Left lung (tissue), 4 donors: ENCODE measurements at regions not wholly inside any gene's neighbourhood (a gene's known extent, or its start where the extent isn't known, plus 50 kb on each side); places are given as distances from the start of the nearest gene placed in this dataset.
"Not testable (repeated sequence)": the region's sequence is repeated elsewhere in the genome, so short reads cannot be mapped to it uniquely, and the experiment has no call there.

ENCODE experiments used
- ATAC-seq: fragments of 200-7000 bp; cut with Tn5 transposase; one replicate; pipeline ENCODE4 v1.9.1; 2020; ENCODE audit warnings: moderate library complexity
- DNase-seq, 4 donors: peaks; one replicate each; pipeline ENCODE4 v3.0.0-alpha.2; 2013 to 2020
- H3K27ac ChIP-seq, 2 donors: fragments of 200-600 bp; sonication (generic) in 1 of 2; one replicate each; pipeline versions ENCODE4 v1.5.0 to v1.8.0; 2020 to 2021
- H3K27me3 ChIP-seq, 2 donors: fragments of 200-600 bp; sonication (generic) in 1 of 2; one replicate each; pipeline versions ENCODE4 v1.5.0 to v1.8.0; 2020 to 2021
- H3K36me3 ChIP-seq, 2 donors: fragments of 200-600 bp; sonication (generic) in 1 of 2; one replicate each; pipeline versions ENCODE4 v1.5.0 to v1.8.0; 2020 to 2021
- H3K4me1 ChIP-seq, 2 donors: fragments of 200-600 bp; one replicate each; pipeline ENCODE4 v1.8.0; 2021
- H3K4me3 ChIP-seq, 2 donors: fragments of 200-600 bp; sonication (generic) in 1 of 2; one replicate each; pipeline versions ENCODE4 v1.5.0 to v1.8.0; 2020 to 2021; ENCODE audit warnings: mild to moderate bottlenecking in 1 of 2
- H3K9me3 ChIP-seq, 2 donors: fragments of 200-600 bp; sonication (generic) in 1 of 2; one replicate each; pipeline versions ENCODE4 v1.5.0 to v1.8.0; 2020 to 2021
- intact Hi-C, 2 donors: fragments of 100-400 bp; cut with DNase I; formaldehyde crosslinking; loops; one replicate each; pipeline versions ENCODE4 v1.11.2 to v1.14.2; 2022
- TF ChIP-seq, protein P1 (sequence below), 2 donors: fragments of 200-600 bp; sonication (generic) in 1 of 2; IDR thresholded peaks; one replicate each; pipeline versions ENCODE4 v1.5.0 to v1.8.0; 2021; ENCODE audit warnings: antibody characterized with exemption in 2 of 2
- donor health status: DM: no; HTN: yes; CAD: no.
- donor health status: DM: no; HTN: no; CAD: no.

DNA sequence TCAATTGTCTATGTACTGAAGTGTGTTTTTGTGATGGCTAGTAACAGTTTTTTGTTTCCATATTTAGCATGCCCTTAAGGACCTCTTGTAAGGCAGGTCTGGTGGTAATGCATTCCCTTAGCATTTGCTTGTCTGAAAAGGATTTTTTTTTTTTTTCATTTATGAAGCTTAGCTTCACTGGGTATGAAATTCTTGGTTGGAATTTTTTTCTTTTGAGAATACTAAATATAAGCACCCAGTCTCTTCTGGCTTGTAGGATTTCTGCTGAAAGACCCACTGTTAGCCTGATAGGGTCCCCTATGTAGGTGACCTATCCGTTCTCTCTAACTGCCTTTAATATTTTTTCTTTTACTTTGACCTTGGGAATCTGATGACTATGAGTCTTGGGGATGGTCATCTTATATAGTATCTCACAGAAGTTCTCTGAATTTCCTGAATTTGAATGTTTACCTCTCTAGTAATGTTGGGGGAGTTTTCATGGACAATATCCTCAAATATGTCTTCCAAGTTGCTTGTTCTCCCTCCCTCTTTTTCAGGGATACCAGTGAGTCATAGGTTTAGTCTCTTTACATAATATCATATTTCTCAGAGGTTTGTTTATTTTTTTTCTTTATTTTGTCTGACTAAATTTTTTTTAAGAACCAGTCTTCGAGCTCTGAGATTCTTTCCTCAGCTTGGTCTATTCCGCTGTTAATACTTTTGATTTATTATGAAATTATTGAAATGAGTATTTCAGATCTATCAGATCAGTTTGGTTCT is 157.1 kb upstream of the PGRMC2 start:
- no peak for DNase-seq
- H3K4me3 ChIP-seq, result no peak overlapping the region
- H3K9me3 ChIP-seq, result peaks cover 0 to 37% of the 10 kb centered on the region in 2 donors
- ATAC-seq, result no peak
- no peak overlapping the region for H3K27ac ChIP-seq
- no peaks in the 10 kb centered on the region for H3K4me1 ChIP-seq
- no peaks in the 10 kb centered on the region for H3K27me3 ChIP-seq
- TF ChIP-seq, protein P1, sequence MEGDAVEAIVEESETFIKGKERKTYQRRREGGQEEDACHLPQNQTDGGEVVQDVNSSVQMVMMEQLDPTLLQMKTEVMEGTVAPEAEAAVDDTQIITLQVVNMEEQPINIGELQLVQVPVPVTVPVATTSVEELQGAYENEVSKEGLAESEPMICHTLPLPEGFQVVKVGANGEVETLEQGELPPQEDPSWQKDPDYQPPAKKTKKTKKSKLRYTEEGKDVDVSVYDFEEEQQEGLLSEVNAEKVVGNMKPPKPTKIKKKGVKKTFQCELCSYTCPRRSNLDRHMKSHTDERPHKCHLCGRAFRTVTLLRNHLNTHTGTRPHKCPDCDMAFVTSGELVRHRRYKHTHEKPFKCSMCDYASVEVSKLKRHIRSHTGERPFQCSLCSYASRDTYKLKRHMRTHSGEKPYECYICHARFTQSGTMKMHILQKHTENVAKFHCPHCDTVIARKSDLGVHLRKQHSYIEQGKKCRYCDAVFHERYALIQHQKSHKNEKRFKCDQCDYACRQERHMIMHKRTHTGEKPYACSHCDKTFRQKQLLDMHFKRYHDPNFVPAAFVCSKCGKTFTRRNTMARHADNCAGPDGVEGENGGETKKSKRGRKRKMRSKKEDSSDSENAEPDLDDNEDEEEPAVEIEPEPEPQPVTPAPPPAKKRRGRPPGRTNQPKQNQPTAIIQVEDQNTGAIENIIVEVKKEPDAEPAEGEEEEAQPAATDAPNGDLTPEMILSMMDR (IDR thresholded peaks at IDR 0.05), result no peak
- intact Hi-C loops, result no loop called here
- H3K36me3 ChIP-seq, result no peaks in the 10 kb centered on the region

DNA sequence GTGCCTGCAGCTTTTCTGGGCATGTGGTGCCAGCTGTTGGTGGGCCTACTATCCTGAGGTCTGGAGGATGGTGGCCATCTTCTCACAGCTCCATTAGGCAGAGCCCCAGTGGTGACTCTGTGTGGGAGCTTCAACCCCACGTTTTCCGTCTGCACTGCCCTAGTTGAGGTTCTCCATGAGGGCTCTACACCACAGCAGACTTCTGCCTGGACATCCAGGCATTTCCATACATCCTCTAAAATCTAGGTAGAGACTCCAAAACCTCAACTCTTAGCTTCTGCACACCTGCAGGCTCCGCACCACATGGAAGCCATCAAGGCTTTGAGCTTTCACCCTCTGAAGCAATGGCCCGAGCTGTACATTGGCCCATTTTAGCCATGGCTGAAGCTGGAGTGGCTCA is 153.3 kb upstream of the PGRMC2 start:
- no peak for DNase-seq
- intact Hi-C loops, result no loop called here

DNA sequence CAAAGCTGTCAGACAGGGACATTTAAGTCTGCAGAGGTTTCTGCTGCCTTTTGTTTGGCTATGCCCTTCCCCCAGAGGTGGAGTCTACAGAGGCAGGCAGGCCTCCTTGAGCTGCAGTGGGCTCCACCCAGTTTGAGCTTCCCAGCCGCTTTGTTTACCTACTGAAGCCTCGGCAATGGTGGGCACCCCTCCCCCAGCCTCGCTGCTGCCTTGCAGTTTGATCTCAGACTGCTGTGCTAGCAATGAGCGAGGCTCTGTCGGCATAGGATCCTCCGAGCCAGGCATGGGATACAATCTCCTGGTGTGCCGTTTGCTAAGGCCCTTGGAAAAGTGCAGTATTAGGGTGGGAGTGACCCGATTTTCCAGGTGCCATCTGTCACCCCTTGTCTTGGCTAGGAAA is 149.4 kb upstream of the PGRMC2 start:
- H3K9me3 ChIP-seq, result peaks cover 0 to 16% of the 10 kb centered on the region in 2 donors
- H3K27me3 ChIP-seq, ATAC-seq, H3K4me3 ChIP-seq, DNase-seq, H3K27ac ChIP-seq, H3K4me1 ChIP-seq, H3K36me3 ChIP-seq, intact Hi-C loops: not testable (repeated sequence)

More for the DNA sequence above, 153.3 kb upstream of the PGRMC2 start:
- Histone ChIP-seq H3K4me3 (no peak overlapping the region), H3K4me1 (no peaks in the 10 kb centered on the region), H3K27me3 (no peaks in the 10 kb centered on the region), H3K27ac (no peak overlapping the region), H3K36me3 (no peaks in the 10 kb centered on the region), H3K9me3 (peaks cover 0 to 42% of the 10 kb centered on the region in 2 donors)
- TF ChIP-seq, protein P1 (IDR thresholded peaks at IDR 0.05), result no peak
- ATAC-seq, result no peak

DNA sequence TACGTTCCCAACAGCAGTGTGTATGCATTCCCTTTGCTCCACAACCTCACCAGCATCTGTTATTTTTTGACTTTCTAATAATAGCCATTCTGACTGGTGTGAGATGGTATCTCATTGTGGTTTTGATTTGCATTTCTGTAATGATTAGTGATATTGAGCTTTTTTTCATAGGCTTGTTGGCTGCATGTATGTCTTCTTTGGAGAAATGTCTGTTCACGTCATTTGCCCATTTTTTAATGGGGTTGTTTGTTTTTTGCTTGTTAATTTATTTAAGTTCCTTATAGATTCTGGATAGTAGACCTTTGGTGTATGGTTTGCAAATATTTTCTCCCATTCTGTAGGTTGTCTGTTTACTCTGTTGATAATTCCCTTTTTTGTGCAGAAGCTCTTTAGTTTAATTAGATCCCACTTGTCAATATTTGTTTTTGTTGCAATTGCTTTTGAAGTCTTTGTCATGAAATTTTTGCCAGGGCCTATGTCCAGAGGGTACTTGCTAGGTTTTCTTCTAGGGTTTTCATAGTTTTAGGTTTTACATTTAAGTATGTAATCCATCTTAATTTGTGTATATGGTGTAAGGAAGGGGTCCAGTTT is 141.5 kb upstream of the PGRMC2 start:
- intact Hi-C loops, H3K9me3 ChIP-seq, H3K36me3 ChIP-seq, DNase-seq, H3K4me1 ChIP-seq, H3K27me3 ChIP-seq, ATAC-seq, H3K27ac ChIP-seq: not testable (repeated sequence)
- peak overlapping the region in 1 of 2 donors; percentile 36 for H3K4me3 ChIP-seq

DNA sequence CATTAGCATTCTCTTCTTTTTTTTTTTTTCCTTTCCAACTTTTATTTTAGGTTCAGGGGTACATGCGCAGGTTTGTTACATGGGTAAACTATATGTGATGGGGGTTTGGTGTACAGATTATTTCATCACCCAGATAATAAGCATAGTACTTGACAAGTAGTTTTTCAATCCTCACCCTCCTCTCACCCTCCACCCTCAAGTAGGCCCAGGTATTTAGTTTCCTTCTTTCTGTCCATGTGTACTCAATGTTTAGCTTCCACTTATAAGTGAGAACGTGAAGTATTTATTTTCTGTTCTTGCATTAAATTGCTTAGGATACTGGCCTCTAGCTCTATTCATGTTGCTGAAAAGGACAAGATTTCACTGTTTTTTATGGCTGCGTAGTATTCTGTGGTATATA is 140.8 kb upstream of the PGRMC2 start:
- TF ChIP-seq, protein P1 (IDR thresholded peaks at IDR 0.05), result no peak
- DNase-seq (no peak), ATAC-seq (peak; percentile 83)
- H3K27ac ChIP-seq, result peak overlapping the region; percentile 45 to 71
- H3K4me1 ChIP-seq, result peaks cover 0 to 5% of the 10 kb centered on the region in 2 donors
- no peaks in the 10 kb centered on the region for H3K36me3 ChIP-seq
- H3K27me3 ChIP-seq, result no peaks in the 10 kb centered on the region
- H3K9me3 ChIP-seq, result peaks cover 0 to 4% of the 10 kb centered on the region in 2 donors
- peak overlapping the region in 1 of 2 donors; percentile 36 for H3K4me3 ChIP-seq
- intact Hi-C loops, result no loop called here

DNA sequence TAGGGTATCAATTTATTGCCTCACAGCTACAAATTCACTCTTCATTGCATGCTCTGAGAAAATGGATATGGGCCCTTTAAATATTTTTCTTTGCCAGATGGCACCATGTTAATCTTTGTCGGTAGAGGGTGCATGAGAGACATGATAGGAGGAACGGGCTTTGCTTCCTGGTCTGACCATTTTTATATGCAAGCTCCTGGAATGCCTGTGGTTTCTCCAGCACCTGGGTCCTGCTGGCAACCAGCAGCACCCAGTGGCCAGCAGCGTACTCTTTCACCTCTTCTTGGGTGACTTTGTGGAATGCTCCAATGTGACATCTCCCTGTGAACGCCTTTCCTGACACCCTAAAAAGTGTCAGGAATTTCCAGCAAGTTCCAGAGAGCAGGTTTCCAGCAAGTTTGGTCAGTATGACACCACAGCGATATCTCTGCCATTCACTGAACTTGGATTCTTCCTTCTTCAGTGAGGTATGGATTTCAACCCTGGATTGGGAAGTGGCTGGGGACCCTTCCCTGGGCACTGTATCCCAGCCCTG is 140.3 kb upstream of the PGRMC2 start:
- intact Hi-C loops, result no loop called here
- H3K27ac ChIP-seq, result peak overlapping the region; percentile 45 to 71
- TF ChIP-seq, protein P1 (IDR thresholded peaks at IDR 0.05), result peak; percentile 22 to 29
- peak overlapping the region in 1 of 2 donors; percentile 36 for H3K4me3 ChIP-seq
- no peaks in the 10 kb centered on the region for H3K36me3 ChIP-seq
- ATAC-seq (peak; percentile 98), DNase-seq (peak in 2 of 4 donors; percentile 54 to 62)
- peaks cover 0 to 4% of the 10 kb centered on the region in 2 donors for H3K9me3 ChIP-seq
- H3K27me3 ChIP-seq, result no peaks in the 10 kb centered on the region
- H3K4me1 ChIP-seq, result peaks cover 0 to 5% of the 10 kb centered on the region in 2 donors
